ENCODE measurements at regions not wholly inside any gene's neighbourhood (a gene's known extent, or its start where the extent isn't known, plus 50 kb on each side); places are given as distances from the start of the nearest gene placed in this dataset.

GRCh38 chr21:19392390-19392789 lies 988.8 kb upstream of the TMPRSS15 start:
- H3K9ac ChIP-seq (ENCODE audit: low read depth, low read length, poor library complexity): no peak overlapping the region
- DNase-seq (ENCODE audit: low spot score): no peak
- H3K9me3 ChIP-seq (replicated peaks in 1 of 2; ENCODE audit: control insufficient read depth in 2 of 2, insufficient read depth in 1 of 2, low read depth in 1 of 2, low read length in 2 of 2): no peaks in the 10 kb centered on the region
- H3K4me2 ChIP-seq (ENCODE audit: insufficient read depth, low read length, poor library complexity, severe bottlenecking): no peak overlapping the region
- no peaks in the 10 kb centered on the region for H3K4me1 ChIP-seq (ENCODE audit: control insufficient read depth in 2 of 2, insufficient read depth in 1 of 2, low read depth in 1 of 2, low read length in 2 of 2)
- no peaks in the 10 kb centered on the region for H3K27me3 ChIP-seq (ENCODE audit: control insufficient read depth in 3 of 3, insufficient read depth in 3 of 3, low read depth in 1 of 3, low read length in 3 of 3)
- H3K36me3 ChIP-seq (replicated peaks in 1 of 2; ENCODE audit: control insufficient read depth in 2 of 2, insufficient read depth in 2 of 2, low read length in 2 of 2): no peaks in the 10 kb centered on the region
- H2BK12ac ChIP-seq (ENCODE audit: low read length): no peak overlapping the region
- H4K91ac ChIP-seq (ENCODE audit: low read depth, low read length, poor library complexity): no peak overlapping the region
- H3K27ac ChIP-seq (replicated peaks; ENCODE audit: low read length): no peak overlapping the region
- H3K4ac ChIP-seq (ENCODE audit: low read length): no peak overlapping the region
- no peaks in the 10 kb centered on the region for H3K79me1 ChIP-seq (ENCODE audit: low read depth, low read length)
- H3K23ac ChIP-seq (ENCODE audit: low read depth, low read length, poor library complexity): no peak overlapping the region
- H3K18ac ChIP-seq (ENCODE audit: low read length): no peak overlapping the region
- H3K4me3 ChIP-seq (ENCODE audit: low read length in 2 of 2): no peak overlapping the region
- H2BK120ac ChIP-seq (ENCODE audit: low read depth, low read length): no peak overlapping the region
- WGBS, 2 donors (ENCODE audit: extremely low coverage in 2 of 2, insufficient read length in 2 of 2, insufficient replicate concordance in 1 of 2): no CpG with 5 or more reads among the region's 4 CpGs
- no peak overlapping the region for H2BK15ac ChIP-seq (ENCODE audit: low read length)
- no peak overlapping the region for H4K8ac ChIP-seq (ENCODE audit: low read depth, low read length)
- H2BK5ac ChIP-seq (ENCODE audit: low read length): no peak overlapping the region
- H2AK5ac ChIP-seq (ENCODE audit: low read depth, low read length): no peak overlapping the region
- no peak overlapping the region for H2AFZ ChIP-seq (ENCODE audit: low read length)
- no peak overlapping the region for H3K14ac ChIP-seq (ENCODE audit: low read length)

GRCh38 chr21:19400223-19400770 lies 996.7 kb upstream of the TMPRSS15 start:
- Histone ChIP-seq H2AFZ (ENCODE audit: low read length) (no peak overlapping the region), H4K8ac (ENCODE audit: low read depth, low read length) (no peak overlapping the region), H2BK120ac (ENCODE audit: low read depth, low read length) (no peak overlapping the region), H2BK5ac (ENCODE audit: low read length) (no peak overlapping the region), H3K9ac (ENCODE audit: low read depth, low read length, poor library complexity) (no peak overlapping the region), H3K14ac (ENCODE audit: low read length) (no peak overlapping the region), H4K91ac (ENCODE audit: low read depth, low read length, poor library complexity) (no peak overlapping the region), H2AK5ac (ENCODE audit: low read depth, low read length) (no peak overlapping the region), H3K23ac (ENCODE audit: low read depth, low read length, poor library complexity) (no peak overlapping the region), H3K27ac (replicated peaks; ENCODE audit: low read length) (no peak overlapping the region), H3K79me1 (ENCODE audit: low read depth, low read length) (no peaks in the 10 kb centered on the region), H3K9me3 (replicated peaks in 1 of 2; ENCODE audit: control insufficient read depth in 2 of 2, insufficient read depth in 1 of 2, low read depth in 1 of 2, low read length in 2 of 2) (no peaks in the 10 kb centered on the region), H2BK12ac (ENCODE audit: low read length) (no peak overlapping the region), H3K4me1 (ENCODE audit: control insufficient read depth in 2 of 2, insufficient read depth in 1 of 2, low read depth in 1 of 2, low read length in 2 of 2) (no peaks in the 10 kb centered on the region), H2BK15ac (ENCODE audit: low read length) (no peak overlapping the region), H3K4me2 (ENCODE audit: insufficient read depth, low read length, poor library complexity, severe bottlenecking) (no peak overlapping the region), H3K4me3 (ENCODE audit: low read length in 2 of 2) (no peak overlapping the region), H3K4ac (ENCODE audit: low read length) (no peak overlapping the region), H3K27me3 (ENCODE audit: control insufficient read depth in 3 of 3, insufficient read depth in 3 of 3, low read depth in 1 of 3, low read length in 3 of 3) (no peaks in the 10 kb centered on the region), H3K36me3 (replicated peaks in 1 of 2; ENCODE audit: control insufficient read depth in 2 of 2, insufficient read depth in 2 of 2, low read length in 2 of 2) (no peaks in the 10 kb centered on the region), H3K18ac (ENCODE audit: low read length) (no peak overlapping the region)
- 100% methylated on average over 1 of the region's 5 CpGs for WGBS, 2 donors (ENCODE audit: extremely low coverage in 2 of 2, insufficient read length in 2 of 2, insufficient replicate concordance in 1 of 2)
- DNase-seq (ENCODE audit: low spot score): no peak

DNA sequence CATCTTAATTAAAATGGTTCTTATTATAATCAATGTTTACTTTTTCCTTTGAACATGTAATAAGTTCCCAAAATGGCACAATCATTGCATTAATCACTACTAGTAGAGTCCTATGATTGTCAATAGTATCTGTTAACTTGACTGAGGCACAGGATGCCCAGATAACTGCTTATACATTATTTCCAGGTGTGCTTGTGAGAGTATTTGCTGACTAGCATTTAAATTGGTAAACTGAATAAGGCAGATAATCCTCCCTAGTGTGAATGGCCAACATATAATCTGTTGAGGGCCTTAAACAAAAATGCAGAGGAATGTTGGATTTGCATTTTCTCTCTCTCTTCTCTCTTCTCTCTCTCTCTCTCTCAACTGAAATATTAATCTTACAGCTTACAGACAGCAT lies 999.3 kb upstream of the TMPRSS15 start:
- H3K79me1 ChIP-seq (ENCODE audit: low read depth, low read length): no peaks in the 10 kb centered on the region
- H3K27me3 ChIP-seq (ENCODE audit: control insufficient read depth in 3 of 3, insufficient read depth in 3 of 3, low read depth in 1 of 3, low read length in 3 of 3): no peaks in the 10 kb centered on the region
- H4K8ac ChIP-seq (ENCODE audit: low read depth, low read length): no peak overlapping the region
- no peak overlapping the region for H3K27ac ChIP-seq (replicated peaks; ENCODE audit: low read length)
- no peaks in the 10 kb centered on the region for H3K9me3 ChIP-seq (replicated peaks in 1 of 2; ENCODE audit: control insufficient read depth in 2 of 2, insufficient read depth in 1 of 2, low read depth in 1 of 2, low read length in 2 of 2)
- no peak overlapping the region for H3K18ac ChIP-seq (ENCODE audit: low read length)
- no peaks in the 10 kb centered on the region for H3K4me1 ChIP-seq (ENCODE audit: control insufficient read depth in 2 of 2, insufficient read depth in 1 of 2, low read depth in 1 of 2, low read length in 2 of 2)
- no peak overlapping the region for H2BK120ac ChIP-seq (ENCODE audit: low read depth, low read length)
- no peak overlapping the region for H2AFZ ChIP-seq (ENCODE audit: low read length)
- H2BK12ac ChIP-seq (ENCODE audit: low read length): no peak overlapping the region
- H3K4me3 ChIP-seq (ENCODE audit: low read length in 2 of 2): no peak overlapping the region
- no peak overlapping the region for H2BK15ac ChIP-seq (ENCODE audit: low read length)
- H2BK5ac ChIP-seq (ENCODE audit: low read length): no peak overlapping the region
- no peak for DNase-seq (ENCODE audit: low spot score)
- H3K23ac ChIP-seq (ENCODE audit: low read depth, low read length, poor library complexity): no peak overlapping the region
- H4K91ac ChIP-seq (ENCODE audit: low read depth, low read length, poor library complexity): no peak overlapping the region
- no peaks in the 10 kb centered on the region for H3K36me3 ChIP-seq (replicated peaks in 1 of 2; ENCODE audit: control insufficient read depth in 2 of 2, insufficient read depth in 2 of 2, low read length in 2 of 2)
- H3K9ac ChIP-seq (ENCODE audit: low read depth, low read length, poor library complexity): no peak overlapping the region
- H3K4ac ChIP-seq (ENCODE audit: low read length): no peak overlapping the region
- H3K14ac ChIP-seq (ENCODE audit: low read length): no peak overlapping the region
- H2AK5ac ChIP-seq (ENCODE audit: low read depth, low read length): no peak overlapping the region
- H3K4me2 ChIP-seq (ENCODE audit: insufficient read depth, low read length, poor library complexity, severe bottlenecking): no peak overlapping the region

GRCh38 chr21:19405326-19405725 lies 1001.7 kb upstream of the TMPRSS15 start:
- no CpG with 5 or more reads among the region's 2 CpGs for WGBS, 2 donors (ENCODE audit: extremely low coverage in 2 of 2, insufficient read length in 2 of 2, insufficient replicate concordance in 1 of 2)

More at GRCh38 chr21:19405326-19405725, 1001.7 kb upstream of the TMPRSS15 start:
- no peak overlapping the region for H2BK5ac ChIP-seq (ENCODE audit: low read length)
- no peak overlapping the region for H4K8ac ChIP-seq (ENCODE audit: low read depth, low read length)
- no peak overlapping the region for H3K4me3 ChIP-seq (ENCODE audit: low read length in 2 of 2)
- H2BK12ac ChIP-seq (ENCODE audit: low read length): no peak overlapping the region
- H4K91ac ChIP-seq (ENCODE audit: low read depth, low read length, poor library complexity): no peak overlapping the region
- no peak overlapping the region for H2AFZ ChIP-seq (ENCODE audit: low read length)
- H3K4me2 ChIP-seq (ENCODE audit: insufficient read depth, low read length, poor library complexity, severe bottlenecking): no peak overlapping the region
- no peak overlapping the region for H3K23ac ChIP-seq (ENCODE audit: low read depth, low read length, poor library complexity)
- H3K4ac ChIP-seq (ENCODE audit: low read length): no peak overlapping the region
- DNase-seq (ENCODE audit: low spot score): no peak
- H3K18ac ChIP-seq (ENCODE audit: low read length): no peak overlapping the region
- no peaks in the 10 kb centered on the region for H3K27me3 ChIP-seq (ENCODE audit: control insufficient read depth in 3 of 3, insufficient read depth in 3 of 3, low read depth in 1 of 3, low read length in 3 of 3)
- H3K4me1 ChIP-seq (ENCODE audit: control insufficient read depth in 2 of 2, insufficient read depth in 1 of 2, low read depth in 1 of 2, low read length in 2 of 2): no peaks in the 10 kb centered on the region
- H3K27ac ChIP-seq (replicated peaks; ENCODE audit: low read length): no peak overlapping the region
- H2AK5ac ChIP-seq (ENCODE audit: low read depth, low read length): no peak overlapping the region
- H3K9ac ChIP-seq (ENCODE audit: low read depth, low read length, poor library complexity): no peak overlapping the region
- H3K14ac ChIP-seq (ENCODE audit: low read length): no peak overlapping the region
- H3K79me1 ChIP-seq (ENCODE audit: low read depth, low read length): no peaks in the 10 kb centered on the region
- no peak overlapping the region for H2BK15ac ChIP-seq (ENCODE audit: low read length)
- no peak overlapping the region for H2BK120ac ChIP-seq (ENCODE audit: low read depth, low read length)
- H3K36me3 ChIP-seq (replicated peaks in 1 of 2; ENCODE audit: control insufficient read depth in 2 of 2, insufficient read depth in 2 of 2, low read length in 2 of 2): no peaks in the 10 kb centered on the region
- no peaks in the 10 kb centered on the region for H3K9me3 ChIP-seq (replicated peaks in 1 of 2; ENCODE audit: control insufficient read depth in 2 of 2, insufficient read depth in 1 of 2, low read depth in 1 of 2, low read length in 2 of 2)

All from neuronal stem cell (in vitro differentiated cells).